Spleen (tissue), 11 donors: ENCODE measurements at regions not wholly inside any gene's neighbourhood (a gene's known extent, or its start where the extent isn't known, plus 50 kb on each side); places are given as distances from the start of the nearest gene placed in this dataset.

ENCODE experiments used
- DNase-seq: peaks from one replicate; pipeline ENCODE4 v3.0.0-alpha.2; 2020
- H3K27ac ChIP-seq, 8 donors: fragments of 200-600 bp; sonication (generic) in 7 of 8; 1 replicate in 4 of 8; 2 replicates in 4 of 8; pipeline versions ENCODE4 v1.5.0 to v1.8.0; 2016 to 2021; ENCODE audit warnings: inconsistent platforms in 4 of 8, mild to moderate bottlenecking in 4 of 8, moderate library complexity in 1 of 8
- H3K27me3 ChIP-seq, 7 donors: fragments of 200-600 bp; sonication (generic) in 6 of 7; replicated peaks in 1 of 7; 1 replicate in 4 of 7; 2 replicates in 3 of 7; pipeline versions ENCODE4 v1.5.0 to v1.8.0; 2016 to 2021; ENCODE audit warnings: inconsistent platforms in 3 of 7, mild to moderate bottlenecking in 1 of 7
- H3K36me3 ChIP-seq, 6 donors: fragments of 200-600 bp; sonication (generic) in 5 of 6; 1 replicate in 4 of 6; 2 replicates in 2 of 6; pipeline versions ENCODE4 v1.5.0 to v1.8.0; 2016 to 2021; ENCODE audit warnings: inconsistent platforms in 2 of 6
- H3K4me1 ChIP-seq, 6 donors: fragments of 200-600 bp; sonication (generic) in 5 of 6; 1 replicate in 3 of 6; 2 replicates in 3 of 6; pipeline versions ENCODE4 v1.5.0 to v1.8.0; 2016 to 2021; ENCODE audit warnings: inconsistent platforms in 3 of 6
- H3K4me3 ChIP-seq, 8 donors: fragments of 200-600 bp; sonication (generic) in 7 of 8; 1 replicate in 4 of 8; 2 replicates in 4 of 8; pipeline versions ENCODE4 v1.5.0 to v1.8.0; 2016 to 2021; ENCODE audit warnings: inconsistent platforms in 4 of 8, mild to moderate bottlenecking in 4 of 8, moderate library complexity in 2 of 8
- H3K9me3 ChIP-seq, 8 donors: fragments of 200-600 bp; sonication (generic) in 7 of 8; 1 replicate in 4 of 8; 2 replicates in 4 of 8; pipeline versions ENCODE4 v1.5.0 to v1.8.0; 2016 to 2021; ENCODE audit warnings: inconsistent platforms in 4 of 8
- POLR2A ChIP-seq, 3 donors: fragments of 450-650 bp; IDR thresholded peaks; one replicate each; pipeline ENCODE4 v1.5.1; 2017; ENCODE audit warnings: antibody characterized with exemption in 3 of 3, mild to moderate bottlenecking in 1 of 3
- POLR2AphosphoS5 ChIP-seq, 3 donors: sonication (generic); formaldehyde crosslinking; IDR thresholded peaks; one replicate each; pipeline ENCODE4 v1.5.1; 2017; ENCODE audit warnings: antibody characterized with exemption in 3 of 3
- WGBS, 5 donors: extraction: QIAGEN DNeasy Blood & Tissue Kit in 3 of 5; methylation state at CpG; one replicate each; pipeline versions ENCODE4 v1.1.5 to v1.1.7; 2013 to 2018; 5-methylcytosine and 5-hydroxymethylcytosine counted together
- intact Hi-C: fragments of 100-400 bp; cut with DNase I; formaldehyde crosslinking; loops from one replicate; pipeline ENCODE4 v1.15.0; 2023; ENCODE audit warnings: low total_unique reads
- TF ChIP-seq, protein P1 (sequence below), 11 experiments: fragments of 200-600 bp in 7 of 11; fragments of 450-650 bp in 4 of 11; sonication (generic) in 4 of 11; IDR thresholded peaks in 8 of 11; conservative IDR thresholded peaks in 3 of 11; 1 replicate in 7 of 11; 2 replicates in 4 of 11; pipeline versions ENCODE4 v1.4.0 to v1.8.0; 2016 to 2021; ENCODE audit warnings: antibody characterized with exemption in 11 of 11, inconsistent platforms in 4 of 11, mild to moderate bottlenecking in 1 of 11
- donor health status: healthy with polysubstance abuse.
- donor health status: DM: no; HTN: no; CAD: no; lungs with moderate emphysema.
- donor health status: DM: no; HTN: no; CAD: no.
- donor health status: Bipolar disorder and iron deficiency.
- donor health status: healthy.
- donor health status: DM: no; HTN: no; CAD: no.
- donor health status: DM: yes; HTN: yes; CAD: no.

DNA sequence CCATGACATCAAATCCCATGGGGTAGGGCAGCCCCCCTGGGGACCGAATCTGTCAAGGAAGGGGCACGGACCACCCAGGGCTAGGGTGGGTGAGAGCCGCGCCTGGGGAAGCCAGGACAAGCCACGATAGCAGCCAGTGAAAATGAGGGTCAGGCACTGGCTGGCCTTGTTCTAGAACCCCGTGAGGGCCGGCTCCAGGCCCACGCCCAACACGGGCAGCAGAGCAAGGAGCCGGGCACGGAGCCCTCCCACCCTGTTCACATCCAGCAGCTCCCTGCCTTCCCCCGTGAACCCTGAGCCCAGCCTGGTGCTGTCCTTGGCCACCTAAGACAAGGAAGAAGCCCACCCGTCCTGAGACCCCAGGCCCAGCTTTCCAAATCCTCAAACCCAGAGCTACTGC, 256.7 kb downstream of the PARN start:
- Histone ChIP-seq H3K4me1 (no peaks in the 10 kb centered on the region), H3K27me3 (peaks cover 0 to 7% (median 0%) of the 10 kb centered on the region in 7 donors), H3K4me3 (no peak overlapping the region), H3K36me3 (no peaks in the 10 kb centered on the region), H3K27ac (no peak overlapping the region), H3K9me3 (no peaks in the 10 kb centered on the region)
- DNase-seq = no peak
- 82 to 90% (median 88%) methylated on average over 8 to 13 of the region's 13 CpGs for WGBS, 5 donors
- no peak for TF ChIP-seq POLR2A (IDR thresholded peaks at IDR 0.05)
- no peak for TF ChIP-seq POLR2AphosphoS5 (IDR thresholded peaks at IDR 0.05)
- TF ChIP-seq, protein P1, sequence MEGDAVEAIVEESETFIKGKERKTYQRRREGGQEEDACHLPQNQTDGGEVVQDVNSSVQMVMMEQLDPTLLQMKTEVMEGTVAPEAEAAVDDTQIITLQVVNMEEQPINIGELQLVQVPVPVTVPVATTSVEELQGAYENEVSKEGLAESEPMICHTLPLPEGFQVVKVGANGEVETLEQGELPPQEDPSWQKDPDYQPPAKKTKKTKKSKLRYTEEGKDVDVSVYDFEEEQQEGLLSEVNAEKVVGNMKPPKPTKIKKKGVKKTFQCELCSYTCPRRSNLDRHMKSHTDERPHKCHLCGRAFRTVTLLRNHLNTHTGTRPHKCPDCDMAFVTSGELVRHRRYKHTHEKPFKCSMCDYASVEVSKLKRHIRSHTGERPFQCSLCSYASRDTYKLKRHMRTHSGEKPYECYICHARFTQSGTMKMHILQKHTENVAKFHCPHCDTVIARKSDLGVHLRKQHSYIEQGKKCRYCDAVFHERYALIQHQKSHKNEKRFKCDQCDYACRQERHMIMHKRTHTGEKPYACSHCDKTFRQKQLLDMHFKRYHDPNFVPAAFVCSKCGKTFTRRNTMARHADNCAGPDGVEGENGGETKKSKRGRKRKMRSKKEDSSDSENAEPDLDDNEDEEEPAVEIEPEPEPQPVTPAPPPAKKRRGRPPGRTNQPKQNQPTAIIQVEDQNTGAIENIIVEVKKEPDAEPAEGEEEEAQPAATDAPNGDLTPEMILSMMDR (IDR thresholded peaks at IDR 0.05 in 8 of 11, conservative IDR thresholded peaks at IDR 0.05 in 3 of 11) = no peak
- intact Hi-C loops = no loop called here

DNA sequence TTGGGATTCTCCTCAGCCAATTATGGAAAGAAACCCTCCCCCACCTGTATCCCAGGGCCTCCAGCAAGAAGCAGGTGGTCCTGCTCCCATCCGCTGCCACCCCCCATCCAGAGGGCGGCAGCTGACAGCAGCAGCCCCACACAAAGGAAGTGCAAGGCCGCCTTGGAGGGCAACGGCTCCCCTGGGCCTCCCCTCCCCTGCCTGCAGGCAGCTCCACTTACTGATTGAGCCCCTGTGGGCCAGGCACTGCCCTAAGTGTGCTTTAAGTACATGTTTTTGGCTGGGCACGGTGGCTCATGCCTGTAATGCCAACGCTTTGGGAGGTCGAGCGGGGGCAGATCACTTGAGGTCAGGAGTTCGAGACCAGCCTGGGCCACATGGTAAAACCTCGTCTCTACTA, 257.6 kb downstream of the PARN start:
- intact Hi-C loops = no loop called here
- no peak for TF ChIP-seq POLR2A (IDR thresholded peaks at IDR 0.05)
- TF ChIP-seq, protein P1 (IDR thresholded peaks at IDR 0.05 in 8 of 11, conservative IDR thresholded peaks at IDR 0.05 in 3 of 11) = no peak

DNA sequence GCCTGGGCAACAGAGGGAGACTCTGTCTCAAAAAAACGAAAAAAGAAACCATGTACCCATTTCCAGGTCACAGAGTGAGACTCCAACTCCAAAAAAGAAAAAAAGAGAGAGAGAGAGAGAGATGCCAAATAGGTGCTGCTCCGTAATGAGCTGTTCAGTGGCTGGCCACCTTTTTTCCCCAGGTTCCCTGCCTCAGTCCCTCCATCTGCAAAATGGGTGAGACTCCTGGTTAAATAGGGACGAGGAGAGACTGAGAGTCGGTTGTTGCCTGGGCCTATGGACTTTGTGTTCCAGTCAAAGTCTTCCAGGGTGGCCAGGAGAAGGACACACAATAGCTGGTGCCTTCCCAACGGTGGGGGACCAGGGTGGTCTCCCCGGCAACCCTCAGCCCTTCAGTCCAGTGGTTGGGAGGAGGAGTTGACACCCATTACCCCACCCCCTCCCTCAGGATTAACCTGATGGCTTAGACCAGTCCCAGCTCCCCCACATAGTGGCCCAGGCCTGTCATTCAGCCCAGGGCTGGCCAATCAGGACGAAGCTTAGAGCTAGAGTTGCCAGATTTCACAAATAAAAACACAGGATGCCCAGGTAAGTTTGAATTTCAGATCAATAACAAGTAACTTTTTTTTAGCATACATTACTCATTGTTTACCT, 258.2 kb downstream of the PARN start:
- Histone ChIP-seq H3K27me3 (peaks cover 0 to 12% (median 0%) of the 10 kb centered on the region in 7 donors), H3K9me3 (no peaks in the 10 kb centered on the region), H3K27ac (no peak overlapping the region), H3K36me3 (no peaks in the 10 kb centered on the region), H3K4me3 (no peak overlapping the region), H3K4me1 (no peaks in the 10 kb centered on the region)
- TF ChIP-seq POLR2AphosphoS5 (IDR thresholded peaks at IDR 0.05) (no peak), POLR2A (IDR thresholded peaks at IDR 0.05) (no peak)
- TF ChIP-seq, protein P1 (IDR thresholded peaks at IDR 0.05 in 8 of 11, conservative IDR thresholded peaks at IDR 0.05 in 3 of 11) = no peak
- WGBS, 5 donors = 69 to 83% (median 77%) methylated on average over 7 of the region's 7 CpGs
- intact Hi-C loops = no loop called here
- DNase-seq = no peak

More for the DNA sequence above, 257.6 kb downstream of the PARN start:
- Histone ChIP-seq H3K4me3 (no peak overlapping the region), H3K36me3 (no peaks in the 10 kb centered on the region), H3K9me3 (no peaks in the 10 kb centered on the region), H3K4me1 (no peaks in the 10 kb centered on the region), H3K27ac (no peak overlapping the region), H3K27me3 (peaks cover 0 to 12% (median 0%) of the 10 kb centered on the region in 7 donors)
- no peak for DNase-seq
- WGBS, 5 donors = 58 to 81% (median 62%) methylated on average over 8 to 10 of the region's 10 CpGs

DNA sequence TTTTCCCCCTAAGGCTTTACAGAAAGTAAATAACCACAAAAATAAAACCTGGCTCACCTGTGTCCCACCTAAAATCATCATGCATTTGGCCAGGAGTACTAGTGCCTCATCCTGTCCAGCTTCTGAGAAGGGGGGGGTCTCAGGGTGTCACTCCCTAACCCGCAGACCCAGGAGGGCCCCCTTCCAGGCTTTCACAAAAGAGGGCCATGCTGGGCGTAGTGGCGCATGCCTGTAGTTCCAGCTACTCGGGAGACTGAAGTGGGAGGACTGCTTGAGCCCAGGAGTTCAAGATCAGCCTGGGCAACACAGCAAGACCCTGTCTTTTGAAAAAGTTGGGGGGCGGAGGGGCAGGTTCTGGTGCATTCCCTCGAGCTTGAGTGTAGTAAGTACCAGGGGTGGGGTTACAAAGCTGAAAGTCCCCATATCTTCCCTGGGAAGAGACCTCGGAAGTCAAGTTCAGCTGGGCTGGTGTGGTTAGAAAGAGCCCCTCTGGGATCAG, 259.3 kb downstream of the PARN start:
- H3K4me1 ChIP-seq = no peaks in the 10 kb centered on the region
- TF ChIP-seq, protein P1 (IDR thresholded peaks at IDR 0.05 in 8 of 11, conservative IDR thresholded peaks at IDR 0.05 in 3 of 11) = no peak
- no peak for TF ChIP-seq POLR2AphosphoS5 (IDR thresholded peaks at IDR 0.05)
- TF ChIP-seq POLR2A (IDR thresholded peaks at IDR 0.05) = no peak
- no peak overlapping the region for H3K4me3 ChIP-seq

More for the DNA sequence above, 259.3 kb downstream of the PARN start:
- DNase-seq = no peak
- Histone ChIP-seq H3K9me3 (no peaks in the 10 kb centered on the region), H3K27ac (peak overlapping the region in 1 of 8 donors; percentile 41), H3K36me3 (no peaks in the 10 kb centered on the region), H3K27me3 (peaks cover 0 to 16% (median 0%) of the 10 kb centered on the region in 7 donors)
- intact Hi-C loops = no loop called here
- WGBS, 5 donors = 55 to 79% (median 69%) methylated on average over 6 to 7 of the region's 7 CpGs
